HG03460 (cell line): ENCODE measurements at regions not wholly inside any gene's neighbourhood (a gene's known extent, or its start where the extent isn't known, plus 50 kb on each side); places are given as distances from the start of the nearest gene placed in this dataset.

Experiments used
- ATAC-seq: cut with Tn5 transposase; IDR thresholded peaks from one replicate; pipeline ENCODE4 v1.9.1; 2021; ENCODE audit not compliant: unreplicated experiment

GRCh38 chr2:236317938-236318396 is 53.8 kb upstream of the ASB18 start:
- ATAC-seq = no peak

GRCh38 chr2:236318401-236318800 is 54.2 kb upstream of the ASB18 start:
- ATAC-seq = no peak

- no peak for ATAC-seq
Observed at GRCh38 chr2:236319036-236319435, 54.8 kb upstream of the ASB18 start.

- ATAC-seq = no peak
Observed at GRCh38 chr2:236321415-236321814, 57.2 kb upstream of the ASB18 start.

- ATAC-seq = no peak
Observed at GRCh38 chr2:236333417-236334121, 69.4 kb upstream of the ASB18 start.

- ATAC-seq = no peak
Observed at GRCh38 chr2:236334122-236334876, 70.1 kb upstream of the ASB18 start.

GRCh38 chr2:236335696-236336574 is 71.7 kb upstream of the ASB18 start:
- no peak for ATAC-seq

- ATAC-seq = no peak
Observed at GRCh38 chr2:236336575-236337464, 72.6 kb upstream of the ASB18 start.

GRCh38 chr2:236337465-236338325 is 73.5 kb upstream of the ASB18 start:
- no peak for ATAC-seq

GRCh38 chr2:236338495-236339184 is 74.4 kb upstream of the ASB18 start:
- no peak for ATAC-seq

GRCh38 chr2:236340251-236340650 is 76.0 kb upstream of the ASB18 start:
- no peak for ATAC-seq

GRCh38 chr2:236341067-236341466 is 76.9 kb upstream of the ASB18 start:
- ATAC-seq = no peak

GRCh38 chr2:236341721-236342120 is 77.5 kb upstream of the ASB18 start:
- ATAC-seq = no peak

GRCh38 chr2:236342507-236342906 is 78.3 kb upstream of the ASB18 start:
- no peak for ATAC-seq

GRCh38 chr2:236342951-236343350 is 78.7 kb upstream of the ASB18 start:
- ATAC-seq = no peak

- no peak for ATAC-seq
Observed at GRCh38 chr2:236343400-236344161, 79.4 kb upstream of the ASB18 start.

- ATAC-seq = no peak
Observed at GRCh38 chr2:236344446-236344845, 80.2 kb upstream of the ASB18 start.

GRCh38 chr2:236345081-236345714 is 81.0 kb upstream of the ASB18 start:
- no peak for ATAC-seq
